ENCODE measurements at regions not wholly inside any gene's neighbourhood (a gene's known extent, or its start where the extent isn't known, plus 50 kb on each side); places are given as distances from the start of the nearest gene placed in this dataset.

DNA sequence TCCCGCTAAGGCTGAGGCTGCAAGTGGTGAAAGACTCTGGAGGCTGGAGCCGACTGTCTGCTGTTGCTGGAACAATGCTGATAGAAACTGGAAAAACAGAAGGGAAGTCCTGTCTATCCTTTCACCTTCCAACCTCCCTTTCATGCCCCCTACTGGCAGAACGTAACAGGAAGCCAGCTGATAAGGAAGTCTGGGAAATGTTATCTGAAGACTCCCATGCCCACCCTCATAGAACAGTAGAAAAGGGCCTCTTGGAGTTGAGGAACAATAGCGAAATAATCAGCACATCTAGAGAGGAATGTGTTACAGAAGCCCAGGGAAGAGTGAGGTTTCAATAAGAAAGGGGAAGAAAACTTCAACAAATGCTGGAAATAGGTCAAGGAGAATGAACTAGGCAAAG is 117.1 kb upstream of the DKK2 start:
- TF ChIP-seq, protein P1, sequence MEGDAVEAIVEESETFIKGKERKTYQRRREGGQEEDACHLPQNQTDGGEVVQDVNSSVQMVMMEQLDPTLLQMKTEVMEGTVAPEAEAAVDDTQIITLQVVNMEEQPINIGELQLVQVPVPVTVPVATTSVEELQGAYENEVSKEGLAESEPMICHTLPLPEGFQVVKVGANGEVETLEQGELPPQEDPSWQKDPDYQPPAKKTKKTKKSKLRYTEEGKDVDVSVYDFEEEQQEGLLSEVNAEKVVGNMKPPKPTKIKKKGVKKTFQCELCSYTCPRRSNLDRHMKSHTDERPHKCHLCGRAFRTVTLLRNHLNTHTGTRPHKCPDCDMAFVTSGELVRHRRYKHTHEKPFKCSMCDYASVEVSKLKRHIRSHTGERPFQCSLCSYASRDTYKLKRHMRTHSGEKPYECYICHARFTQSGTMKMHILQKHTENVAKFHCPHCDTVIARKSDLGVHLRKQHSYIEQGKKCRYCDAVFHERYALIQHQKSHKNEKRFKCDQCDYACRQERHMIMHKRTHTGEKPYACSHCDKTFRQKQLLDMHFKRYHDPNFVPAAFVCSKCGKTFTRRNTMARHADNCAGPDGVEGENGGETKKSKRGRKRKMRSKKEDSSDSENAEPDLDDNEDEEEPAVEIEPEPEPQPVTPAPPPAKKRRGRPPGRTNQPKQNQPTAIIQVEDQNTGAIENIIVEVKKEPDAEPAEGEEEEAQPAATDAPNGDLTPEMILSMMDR (IDR thresholded peaks at IDR 0.05) = no peak
- TF ChIP-seq POLR2A (IDR thresholded peaks at IDR 0.05) = no peak
- no peak for TF ChIP-seq EP300 (IDR thresholded peaks at IDR 0.05)
- TF ChIP-seq POLR2AphosphoS5 (IDR thresholded peaks at IDR 0.05) = no peak
